ENCODE measurements at regions not wholly inside any gene's neighbourhood (a gene's known extent, or its start where the extent isn't known, plus 50 kb on each side); places are given as distances from the start of the nearest gene placed in this dataset.

DNA sequence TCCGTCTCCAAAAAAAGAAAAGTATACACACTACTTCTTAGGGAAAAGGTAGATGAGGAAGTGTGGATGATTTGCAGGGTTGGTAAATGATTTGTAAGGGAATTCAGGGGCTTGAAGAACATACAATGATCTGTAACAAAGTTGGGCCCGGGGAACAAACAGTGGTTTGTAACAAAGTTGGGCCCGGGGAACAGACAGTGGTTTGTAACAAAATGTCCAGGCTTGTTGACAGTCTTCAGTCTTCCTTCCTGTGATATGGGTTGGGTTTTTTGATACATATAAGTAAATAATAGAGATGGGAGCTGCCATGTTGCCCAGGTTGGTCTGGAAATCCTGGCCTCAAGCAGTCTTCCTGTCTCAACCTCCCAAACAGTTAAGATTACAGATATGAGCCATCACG, 83.3 kb upstream of the UXS1 start:
- H3K4me3 Mint-ChIP-seq, result no peak overlapping the region
- peaks cover 1% of the 10 kb centered on the region for H3K36me3 Mint-ChIP-seq
- no peak overlapping the region for H3K27ac Mint-ChIP-seq
- DNase-seq (ENCODE audit: extremely low spot score, unreplicated experiment), result no peak
- TF ChIP-seq, protein P1, sequence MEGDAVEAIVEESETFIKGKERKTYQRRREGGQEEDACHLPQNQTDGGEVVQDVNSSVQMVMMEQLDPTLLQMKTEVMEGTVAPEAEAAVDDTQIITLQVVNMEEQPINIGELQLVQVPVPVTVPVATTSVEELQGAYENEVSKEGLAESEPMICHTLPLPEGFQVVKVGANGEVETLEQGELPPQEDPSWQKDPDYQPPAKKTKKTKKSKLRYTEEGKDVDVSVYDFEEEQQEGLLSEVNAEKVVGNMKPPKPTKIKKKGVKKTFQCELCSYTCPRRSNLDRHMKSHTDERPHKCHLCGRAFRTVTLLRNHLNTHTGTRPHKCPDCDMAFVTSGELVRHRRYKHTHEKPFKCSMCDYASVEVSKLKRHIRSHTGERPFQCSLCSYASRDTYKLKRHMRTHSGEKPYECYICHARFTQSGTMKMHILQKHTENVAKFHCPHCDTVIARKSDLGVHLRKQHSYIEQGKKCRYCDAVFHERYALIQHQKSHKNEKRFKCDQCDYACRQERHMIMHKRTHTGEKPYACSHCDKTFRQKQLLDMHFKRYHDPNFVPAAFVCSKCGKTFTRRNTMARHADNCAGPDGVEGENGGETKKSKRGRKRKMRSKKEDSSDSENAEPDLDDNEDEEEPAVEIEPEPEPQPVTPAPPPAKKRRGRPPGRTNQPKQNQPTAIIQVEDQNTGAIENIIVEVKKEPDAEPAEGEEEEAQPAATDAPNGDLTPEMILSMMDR (conservative IDR thresholded peaks at IDR 0.05), result no peak
- peaks cover 27% of the 10 kb centered on the region for H3K4me1 Mint-ChIP-seq (ENCODE audit: unreplicated experiment)
- H3K9me3 Mint-ChIP-seq, result peaks cover 2% of the 10 kb centered on the region
- no peaks in the 10 kb centered on the region for H3K27me3 Mint-ChIP-seq

DNA sequence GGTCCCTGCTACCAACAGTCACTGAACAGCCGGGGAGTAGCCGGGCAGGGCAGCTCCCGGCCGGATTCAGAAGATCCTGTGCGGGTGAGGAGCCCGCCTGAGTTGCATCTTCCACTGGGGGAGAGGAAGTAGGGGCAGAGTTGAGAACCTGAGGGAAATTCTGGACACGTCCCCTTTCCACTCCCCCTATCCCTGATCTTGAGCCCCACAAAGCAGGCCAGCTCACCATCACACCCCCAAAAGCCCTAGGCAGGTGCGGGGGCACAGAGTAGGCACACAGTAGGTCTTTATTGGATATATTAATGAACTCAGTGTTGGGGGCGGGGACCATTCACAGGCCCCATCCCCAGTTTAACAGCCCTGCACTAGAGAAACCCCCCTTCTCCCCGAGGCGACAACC, 81.9 kb upstream of the UXS1 start:
- peaks cover 3% of the 10 kb centered on the region for H3K36me3 Mint-ChIP-seq
- H3K4me3 Mint-ChIP-seq, result no peak overlapping the region
- H3K4me1 Mint-ChIP-seq (ENCODE audit: unreplicated experiment), result peaks cover 33% of the 10 kb centered on the region
- TF ChIP-seq, protein P1 (conservative IDR thresholded peaks at IDR 0.05), result no peak
- peaks cover 4% of the 10 kb centered on the region for H3K9me3 Mint-ChIP-seq
- no peak for DNase-seq (ENCODE audit: extremely low spot score, unreplicated experiment)
- H3K27me3 Mint-ChIP-seq, result no peaks in the 10 kb centered on the region
- H3K27ac Mint-ChIP-seq, result no peak overlapping the region

DNA sequence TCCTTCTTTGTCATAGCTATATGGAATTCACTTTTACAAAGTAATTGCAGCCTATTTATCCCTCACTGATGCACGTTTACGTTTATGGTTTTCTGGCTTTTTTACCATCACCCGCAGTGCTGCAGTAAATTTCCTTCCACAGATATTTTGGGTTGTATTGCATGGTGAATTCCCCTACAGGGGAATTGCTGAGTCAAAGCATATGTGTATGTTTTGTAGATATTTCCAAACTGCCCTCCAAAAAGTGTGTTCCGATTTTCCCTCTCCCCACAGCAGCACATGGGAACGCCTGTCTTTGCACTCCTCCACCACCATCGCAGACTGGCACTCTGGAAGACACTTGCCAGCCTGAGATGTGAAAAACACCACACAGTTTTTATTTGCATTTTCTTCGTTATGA, 80.6 kb upstream of the UXS1 start:
- Mint-ChIP-seq H3K36me3 (peaks cover 3% of the 10 kb centered on the region), H3K4me1 (ENCODE audit: unreplicated experiment) (peaks cover 23% of the 10 kb centered on the region), H3K27me3 (no peaks in the 10 kb centered on the region), H3K4me3 (no peak overlapping the region), H3K9me3 (peaks cover 4% of the 10 kb centered on the region), H3K27ac (no peak overlapping the region)
- DNase-seq (ENCODE audit: extremely low spot score, unreplicated experiment), result no peak
- TF ChIP-seq, protein P1 (conservative IDR thresholded peaks at IDR 0.05), result no peak

DNA sequence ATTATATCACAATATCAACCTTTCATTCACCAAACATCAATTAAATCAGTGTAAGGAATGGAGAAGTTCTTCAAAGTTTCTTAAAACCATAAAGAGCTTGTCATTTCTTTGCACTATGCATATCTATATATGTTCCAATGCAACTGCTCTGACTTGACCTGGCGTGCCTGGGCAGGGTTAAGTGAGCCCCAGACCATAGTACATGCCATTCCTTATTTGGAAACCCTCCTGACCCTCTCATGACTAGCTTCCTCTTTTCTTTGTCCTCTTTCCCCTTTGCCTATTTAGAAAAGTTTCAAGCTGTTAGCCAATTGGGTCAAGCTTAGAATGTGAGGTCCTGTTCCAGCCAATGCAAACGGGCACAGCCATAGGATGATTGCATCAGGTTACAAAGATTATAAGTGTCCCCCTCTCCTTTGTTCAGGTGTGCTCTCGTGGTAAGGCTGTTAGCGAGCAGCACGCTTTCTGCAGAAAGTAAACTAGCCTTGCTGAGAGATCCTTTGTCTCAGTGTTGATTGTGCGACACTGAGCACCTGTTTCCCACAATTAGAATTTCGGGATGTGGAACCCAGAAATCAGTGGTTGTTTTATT, 78.2 kb upstream of the UXS1 start:
- DNase-seq (ENCODE audit: extremely low spot score, unreplicated experiment), result no peak
- no peaks in the 10 kb centered on the region for H3K27me3 Mint-ChIP-seq
- peaks cover 7% of the 10 kb centered on the region for H3K36me3 Mint-ChIP-seq
- H3K4me1 Mint-ChIP-seq (ENCODE audit: unreplicated experiment), result peaks cover 28% of the 10 kb centered on the region
- peaks cover 9% of the 10 kb centered on the region for H3K9me3 Mint-ChIP-seq
- no peak overlapping the region for H3K4me3 Mint-ChIP-seq
- H3K27ac Mint-ChIP-seq, result no peak overlapping the region
- TF ChIP-seq, protein P1 (conservative IDR thresholded peaks at IDR 0.05), result no peak

GRCh38 chr2:106270471-106270891, 76.4 kb upstream of the UXS1 start:
- Mint-ChIP-seq H3K27ac (no peak overlapping the region), H3K27me3 (no peaks in the 10 kb centered on the region), H3K9me3 (peaks cover 9% of the 10 kb centered on the region), H3K4me3 (no peak overlapping the region), H3K36me3 (peaks cover 7% of the 10 kb centered on the region), H3K4me1 (ENCODE audit: unreplicated experiment) (peaks cover 28% of the 10 kb centered on the region)
- peak; percentile 45 for DNase-seq (ENCODE audit: extremely low spot score, unreplicated experiment)
- TF ChIP-seq, protein P1 (conservative IDR thresholded peaks at IDR 0.05), result no peak
